ENCODE measurements at regions not wholly inside any gene's neighbourhood (a gene's known extent, or its start where the extent isn't known, plus 50 kb on each side); places are given as distances from the start of the nearest gene placed in this dataset.

- no peak for TF ChIP-seq CTCF (IDR thresholded peaks at IDR 0.05; ENCODE audit: low read depth, low read length, missing control alignments)
- DNase-seq (ENCODE audit: low read depth): no peak
- H3K4me3 ChIP-seq (ENCODE audit: low read depth, low read length): no peak overlapping the region
These were observed 127.7 kb upstream of the CAMK1G start for GRCh38 chr1:209455661-209456358.

GRCh38 chr1:209456878-209457277 is 126.6 kb upstream of the CAMK1G start:
- no peak for DNase-seq (ENCODE audit: low read depth)
- no peak overlapping the region for H3K4me3 ChIP-seq (ENCODE audit: low read depth, low read length)
- no peak for TF ChIP-seq CTCF (IDR thresholded peaks at IDR 0.05; ENCODE audit: low read depth, low read length, missing control alignments)

- no peak for TF ChIP-seq CTCF (IDR thresholded peaks at IDR 0.05; ENCODE audit: low read depth, low read length, missing control alignments)
- DNase-seq (ENCODE audit: low read depth): no peak
These were observed 126.0 kb upstream of the CAMK1G start for GRCh38 chr1:209457401-209458125.

GRCh38 chr1:209458921-209459320 is 124.6 kb upstream of the CAMK1G start:
- TF ChIP-seq CTCF (IDR thresholded peaks at IDR 0.05; ENCODE audit: low read depth, low read length, missing control alignments): no peak
- H3K4me3 ChIP-seq (ENCODE audit: low read depth, low read length): no peak overlapping the region

More at GRCh38 chr1:209457401-209458125, 126.0 kb upstream of the CAMK1G start:
- no peak overlapping the region for H3K4me3 ChIP-seq (ENCODE audit: low read depth, low read length)

GRCh38 chr1:209461168-209461567 is 122.3 kb upstream of the CAMK1G start:
- DNase-seq (ENCODE audit: low read depth): no peak
- no peak overlapping the region for H3K4me3 ChIP-seq (ENCODE audit: low read depth, low read length)
- TF ChIP-seq CTCF (IDR thresholded peaks at IDR 0.05; ENCODE audit: low read depth, low read length, missing control alignments): no peak

More at GRCh38 chr1:209458921-209459320, 124.6 kb upstream of the CAMK1G start:
- DNase-seq (ENCODE audit: low read depth): no peak

GRCh38 chr1:209462433-209462832 is 121.1 kb upstream of the CAMK1G start:
- H3K4me3 ChIP-seq (ENCODE audit: low read depth, low read length): no peak overlapping the region
- TF ChIP-seq CTCF (IDR thresholded peaks at IDR 0.05; ENCODE audit: low read depth, low read length, missing control alignments): no peak
- no peak for DNase-seq (ENCODE audit: low read depth)
